AG08396 (cell line): ENCODE measurements at regions not wholly inside any gene's neighbourhood (a gene's known extent, or its start where the extent isn't known, plus 50 kb on each side); places are given as distances from the start of the nearest gene placed in this dataset.

Source experiments
- DNase-seq: peaks from one replicate; pipeline ENCODE4 v3.0.0; 2012; ENCODE audit warnings: low spot score, mixed read lengths

DNA sequence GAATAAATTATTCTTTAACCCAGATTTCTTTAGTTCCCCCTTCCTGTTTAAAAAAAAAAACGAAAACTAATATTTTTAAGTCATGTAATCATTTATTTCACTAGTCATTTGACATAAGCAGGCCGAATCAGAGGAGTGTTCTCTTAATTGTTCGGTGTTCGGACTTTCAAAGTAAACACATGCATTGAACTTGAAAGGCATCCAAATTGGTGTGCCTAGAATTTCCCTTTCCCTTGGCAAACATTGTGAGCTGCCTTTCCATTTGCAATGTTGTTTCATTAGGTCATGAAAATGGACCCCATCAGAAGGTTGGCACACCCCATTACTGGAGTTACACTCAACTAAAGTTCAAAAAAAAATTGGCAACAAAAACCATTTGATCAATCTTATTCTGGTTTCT lies 283.0 kb upstream of the MARCKS start:
- DNase-seq, result no peak

DNA sequence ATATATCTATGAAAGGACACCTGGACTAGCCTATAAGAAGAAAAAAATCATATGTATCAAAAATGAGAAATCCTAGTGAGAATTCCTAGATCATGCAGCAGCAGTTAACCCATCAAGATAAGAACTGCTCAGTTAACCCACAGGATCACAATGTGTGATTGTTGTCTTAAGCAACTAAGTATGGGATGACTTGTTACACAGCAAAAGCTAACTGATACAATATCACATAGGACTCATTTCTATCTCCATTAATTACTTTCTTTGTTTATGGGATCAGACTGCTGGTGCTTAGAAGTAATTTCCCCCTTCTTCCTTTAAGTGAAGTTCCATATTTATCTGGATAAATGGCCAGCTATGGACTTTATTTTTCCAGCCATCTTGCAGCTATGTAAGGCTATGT lies 280.8 kb upstream of the MARCKS start:
- no peak for DNase-seq

DNA sequence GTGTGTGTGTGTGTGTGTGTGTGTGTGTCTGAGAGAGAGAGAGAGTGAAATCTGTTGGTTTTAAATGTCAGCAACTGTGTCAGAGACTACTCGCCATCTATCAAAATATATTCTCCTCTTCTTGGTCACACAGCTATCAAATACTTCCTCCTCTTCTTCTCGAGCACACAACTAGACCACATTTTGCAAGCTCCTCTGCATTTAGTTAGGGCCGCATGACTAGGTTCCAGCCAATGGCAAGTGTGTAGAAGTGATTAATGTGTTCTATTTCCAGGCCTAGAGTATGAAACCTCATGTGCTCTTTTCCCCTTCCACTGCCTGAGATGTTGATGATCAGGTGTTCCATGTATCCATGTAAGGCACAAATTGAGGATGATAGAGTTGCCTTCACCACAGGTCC lies 278.5 kb upstream of the MARCKS start:
- DNase-seq, result no peak

DNA sequence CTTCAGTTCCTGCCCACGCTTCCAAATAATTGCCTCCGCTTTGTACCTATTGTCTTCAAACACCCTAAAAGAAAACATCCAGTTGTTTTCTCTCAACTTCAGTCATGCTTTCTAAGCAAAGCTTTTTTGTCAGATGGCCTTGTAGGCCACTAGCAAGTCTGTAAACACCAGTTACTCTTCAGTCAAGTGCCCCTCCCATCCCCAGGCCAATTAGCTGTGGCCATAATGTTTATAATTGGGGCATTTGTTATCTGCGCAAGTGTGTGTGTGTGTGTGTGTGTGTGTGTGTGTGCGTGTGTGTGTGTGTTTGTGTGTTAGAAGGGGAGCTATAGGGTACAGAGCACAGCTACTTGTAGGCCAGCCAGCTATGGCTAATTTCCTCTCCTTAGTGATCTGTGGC lies 272.4 kb upstream of the MARCKS start:
- DNase-seq, result no peak

DNA sequence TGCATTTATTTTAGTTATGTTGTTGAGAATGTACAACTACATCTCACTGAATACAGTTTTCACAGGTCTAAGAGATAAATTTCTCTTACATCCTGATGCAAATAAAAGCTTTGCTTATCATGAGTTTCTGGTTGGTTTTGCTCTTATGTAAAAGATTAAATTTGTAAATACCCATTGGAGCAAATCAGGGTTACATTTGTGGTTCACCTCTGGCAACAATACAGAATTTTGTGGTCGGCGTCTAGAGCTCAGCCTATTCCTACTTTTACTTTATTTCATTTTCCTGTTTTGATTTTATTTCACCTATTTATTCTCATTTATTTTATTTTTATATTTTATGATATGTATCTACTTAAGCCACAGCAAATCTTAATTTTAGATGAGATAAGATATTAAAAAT lies 271.9 kb upstream of the MARCKS start:
- DNase-seq, result no peak

DNA sequence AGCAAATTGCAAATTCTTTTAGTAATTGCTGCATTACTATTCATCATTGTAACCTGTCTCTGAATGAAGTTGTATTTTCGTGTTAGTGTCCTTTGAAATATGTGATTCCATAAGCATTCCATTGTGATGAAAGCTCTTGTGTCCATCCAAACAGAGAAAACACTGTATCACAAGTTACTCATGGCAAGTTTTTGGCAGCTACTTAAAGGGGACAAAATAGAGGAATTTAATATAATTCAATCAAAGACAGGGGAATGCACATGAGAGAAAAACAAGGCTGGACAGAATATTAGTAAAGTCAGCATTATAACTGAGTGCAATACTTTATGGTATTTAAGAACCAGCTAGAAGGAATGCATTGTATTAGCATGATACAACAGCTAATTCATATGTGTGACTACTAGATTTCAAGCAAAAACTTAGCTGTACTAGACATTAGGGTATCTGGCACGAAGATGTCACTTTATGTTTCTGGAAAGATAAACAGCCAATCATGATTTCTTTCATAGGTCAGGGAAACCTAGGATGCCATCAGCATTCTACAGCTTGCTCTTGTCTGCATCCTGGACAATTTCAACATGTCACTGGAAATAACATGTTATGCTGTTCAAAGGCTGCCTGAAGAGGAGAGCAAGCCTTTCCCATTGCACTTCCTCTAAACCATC lies 270.6 kb upstream of the MARCKS start:
- no peak for DNase-seq

DNA sequence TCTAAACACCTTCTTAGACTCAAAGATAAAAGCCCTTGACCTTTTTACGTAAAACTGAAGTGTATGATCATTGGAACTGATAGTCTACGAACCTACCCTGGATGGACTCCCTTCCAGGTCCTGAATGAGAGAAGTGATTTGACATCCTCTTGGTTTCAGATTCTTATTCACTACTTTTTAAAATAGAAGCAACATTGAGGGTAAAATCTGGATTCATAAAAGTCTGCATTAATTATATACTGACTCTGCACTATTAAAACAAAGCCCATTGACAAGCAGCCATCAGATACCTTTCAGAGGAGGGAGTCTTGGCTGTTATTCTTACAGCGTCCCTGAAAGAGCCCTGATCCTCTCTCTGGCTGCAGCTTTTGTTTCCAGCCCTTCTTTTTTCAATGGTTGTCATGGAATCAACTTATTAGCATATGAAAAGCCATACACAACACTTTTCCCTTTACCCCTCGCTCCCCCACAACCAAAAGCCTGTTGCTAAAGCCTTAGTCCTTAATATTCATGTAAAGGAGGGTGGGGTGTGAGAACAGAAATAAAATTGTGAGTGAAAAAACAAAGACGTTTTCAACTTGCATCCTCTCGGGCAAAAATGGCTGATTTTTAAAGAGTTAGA lies 270.0 kb upstream of the MARCKS start:
- no peak for DNase-seq

DNA sequence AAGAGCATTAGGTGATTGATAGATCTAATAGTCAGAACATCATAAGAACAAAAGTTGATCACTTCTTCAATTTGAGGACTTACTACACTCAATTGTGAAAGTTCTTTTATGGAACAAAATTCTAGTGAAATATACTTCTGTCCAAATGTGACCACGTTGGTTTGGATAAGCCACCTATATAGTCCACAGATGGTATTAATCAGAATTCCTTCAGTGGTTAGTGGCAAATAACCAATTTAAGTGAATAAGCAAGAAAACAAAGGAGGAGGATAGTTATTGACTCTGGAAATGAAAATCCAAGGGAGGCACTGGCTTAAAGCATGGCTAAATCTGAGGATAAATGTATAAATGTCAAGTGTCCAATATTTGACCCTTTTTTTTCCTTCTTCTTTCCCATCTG lies 268.5 kb upstream of the MARCKS start:
- DNase-seq, result no peak

DNA sequence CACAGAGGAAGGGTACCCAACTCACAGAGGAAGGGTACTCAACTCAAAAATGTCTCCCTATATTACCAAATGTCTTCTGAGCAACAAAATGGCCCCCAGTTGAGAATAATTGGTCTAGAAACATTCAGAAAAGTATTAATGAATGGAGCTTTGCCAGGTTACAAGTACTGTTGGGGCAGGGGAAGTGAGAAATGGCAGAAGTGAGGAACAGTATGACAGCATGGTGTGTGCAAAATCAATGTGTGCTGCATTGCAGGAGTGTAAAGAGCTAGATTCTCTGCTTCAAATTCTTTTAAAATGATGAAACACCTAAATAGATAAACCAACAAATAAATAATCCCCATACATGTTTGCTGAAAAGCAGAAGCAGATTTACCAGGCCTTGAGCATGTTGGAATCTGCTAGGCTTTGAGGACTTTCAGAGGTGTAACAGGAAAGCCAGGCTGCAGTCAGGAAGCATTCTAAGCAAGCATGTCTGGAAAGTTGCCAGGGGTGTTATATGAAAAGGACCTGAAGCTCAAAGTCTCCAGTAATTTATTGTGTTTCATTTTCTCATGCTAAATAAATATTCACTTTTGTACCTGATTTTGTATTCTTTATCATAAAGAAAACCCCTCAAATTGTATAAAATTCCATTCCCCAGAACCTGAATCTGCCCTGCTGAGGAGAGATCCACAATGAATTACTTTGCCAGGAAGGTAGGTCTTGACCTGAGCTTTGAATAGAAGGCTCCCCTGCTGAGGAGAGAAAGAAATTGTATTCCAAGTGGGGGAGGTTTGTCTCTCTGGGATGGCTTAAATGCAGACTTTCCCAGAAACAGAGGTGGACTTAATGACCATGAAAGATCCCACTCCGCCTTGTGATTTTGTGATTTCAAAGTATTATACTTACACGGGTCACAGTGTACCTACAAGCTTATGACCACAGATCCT lies 265.0 kb upstream of the MARCKS start:
- no peak for DNase-seq

DNA sequence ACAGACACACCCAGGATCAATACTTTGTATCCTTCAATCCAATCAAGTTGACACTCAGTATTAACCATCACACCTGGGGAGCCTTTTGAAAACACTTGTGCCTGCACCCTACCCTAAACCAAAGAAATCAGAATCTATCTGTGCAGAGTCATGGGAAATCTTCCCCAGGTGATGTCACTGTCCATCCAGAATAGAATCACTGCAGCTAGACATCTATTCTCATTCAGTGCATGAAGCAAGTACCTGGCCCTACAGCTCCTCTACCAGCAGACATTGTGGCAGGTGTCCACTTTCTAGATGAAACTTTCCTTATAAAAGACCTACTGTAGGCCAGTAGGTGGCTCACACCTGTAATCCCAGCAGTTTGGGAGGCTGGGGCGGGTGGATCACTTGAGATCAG lies 262.4 kb upstream of the MARCKS start:
- no peak for DNase-seq

DNA sequence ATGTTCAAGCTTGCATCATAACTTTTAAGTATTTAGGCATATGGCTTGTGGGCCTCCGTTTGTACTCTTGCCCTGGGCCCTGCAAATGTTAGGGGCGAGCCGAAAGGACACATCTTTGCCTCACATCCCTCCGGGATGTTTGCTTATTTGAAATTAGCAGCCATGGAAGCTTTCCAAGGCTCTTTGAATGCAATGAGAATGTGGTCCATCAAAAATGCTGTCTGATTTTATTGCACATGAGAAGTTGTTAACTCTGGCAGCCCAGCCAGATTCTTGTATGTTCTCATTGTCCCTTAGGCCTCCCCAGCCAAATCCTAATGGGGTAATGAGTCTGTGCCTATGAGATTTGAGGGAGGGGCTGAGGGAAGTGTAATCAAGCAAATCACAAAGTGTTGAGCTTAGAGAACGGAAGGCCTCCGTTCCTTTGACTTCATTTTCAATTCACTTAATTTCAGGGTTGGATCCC lies 261.2 kb upstream of the MARCKS start:
- DNase-seq, result no peak

DNA sequence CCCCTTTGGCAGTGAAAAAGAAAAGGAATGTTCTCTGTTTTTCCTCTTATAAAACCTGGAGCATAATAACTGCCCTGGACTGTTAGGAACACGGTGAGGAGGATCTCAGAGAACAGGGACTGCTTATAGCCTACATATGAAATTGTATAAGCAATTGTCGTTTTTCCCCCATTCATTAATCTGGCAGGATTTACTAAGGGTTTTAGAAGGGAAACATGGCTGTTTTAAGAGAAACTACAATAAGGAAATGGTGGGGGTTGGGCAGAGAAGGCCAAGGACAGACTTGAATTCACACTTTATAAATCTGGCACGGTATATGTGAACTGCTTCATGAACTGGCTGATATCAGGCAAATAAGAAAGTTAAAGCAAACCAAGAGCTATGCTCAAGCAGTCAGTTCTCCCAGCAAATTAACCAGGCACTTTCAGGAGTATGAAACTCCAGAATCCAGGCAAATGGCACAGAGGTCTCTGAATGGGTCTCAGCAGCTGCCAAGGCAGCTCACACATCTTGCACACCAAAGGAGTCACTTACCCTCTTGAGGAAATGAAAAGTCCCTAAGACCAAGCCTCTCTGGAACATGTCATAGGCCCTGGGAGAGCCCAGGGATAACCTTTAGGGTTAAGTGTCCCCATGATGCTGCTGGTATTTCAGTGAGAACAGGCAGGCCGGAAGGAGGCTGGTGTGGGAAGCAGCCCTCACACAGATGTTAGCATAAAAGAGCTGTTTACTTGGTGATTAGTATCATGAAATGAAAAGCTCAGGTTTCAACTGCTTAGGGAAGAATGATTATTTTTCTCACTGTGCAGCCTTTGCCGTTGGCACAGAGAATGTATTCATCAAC lies 260.5 kb upstream of the MARCKS start:
- DNase-seq, result no peak

DNA sequence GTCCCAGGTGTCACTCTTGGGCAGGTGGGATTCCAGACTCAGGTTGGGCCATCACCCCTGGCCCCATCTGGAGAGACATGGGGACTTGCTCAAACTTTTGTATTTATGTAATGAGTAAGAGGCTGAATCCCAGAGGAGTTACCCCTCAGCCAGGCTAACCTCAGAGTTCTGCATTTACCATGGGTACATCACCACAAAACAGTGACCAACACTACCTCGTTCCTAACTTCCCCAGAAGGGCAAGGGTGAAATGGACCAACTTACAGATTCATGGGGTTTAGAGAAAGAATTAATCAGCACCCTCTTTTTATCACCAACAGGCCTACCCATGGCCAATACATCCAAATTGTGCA lies 259.9 kb upstream of the MARCKS start:
- no peak for DNase-seq

DNA sequence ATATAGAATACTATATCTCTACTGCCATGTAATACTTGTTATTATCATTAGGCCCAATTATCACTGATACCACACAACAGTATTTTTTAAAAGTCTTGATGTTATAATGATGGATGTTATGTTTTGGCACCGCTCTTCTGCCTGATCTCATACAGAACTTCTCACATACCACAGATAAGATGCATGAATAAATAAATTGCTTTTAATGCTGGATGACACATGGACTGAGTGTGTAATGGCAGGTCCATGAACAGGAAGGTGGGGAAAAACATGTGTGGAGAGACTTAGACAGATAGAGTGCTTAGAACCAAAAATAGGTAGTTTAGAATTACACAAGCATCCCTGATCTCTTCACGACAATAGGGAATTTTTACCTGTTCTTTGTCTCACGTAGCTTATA lies 258.4 kb upstream of the MARCKS start:
- DNase-seq, result no peak

DNA sequence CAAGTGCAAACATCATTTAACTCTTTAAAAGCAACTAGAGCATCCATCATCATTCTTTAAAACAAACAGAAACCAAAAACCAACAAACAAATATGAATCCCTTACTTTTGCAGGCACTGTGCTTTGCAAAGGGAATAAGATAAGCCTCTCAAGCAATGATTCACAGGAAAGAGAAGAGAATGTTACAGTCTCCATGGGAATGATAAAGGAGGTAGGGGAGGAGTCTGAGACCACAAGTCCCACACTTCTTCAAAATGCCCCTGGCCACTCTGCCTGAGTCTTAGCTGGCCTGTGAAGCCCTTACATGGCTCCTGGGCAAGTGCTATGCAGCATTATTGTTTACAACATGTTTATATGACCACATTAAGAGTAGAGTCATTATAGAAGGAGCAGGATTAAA lies 257.7 kb upstream of the MARCKS start:
- no peak for DNase-seq

DNA sequence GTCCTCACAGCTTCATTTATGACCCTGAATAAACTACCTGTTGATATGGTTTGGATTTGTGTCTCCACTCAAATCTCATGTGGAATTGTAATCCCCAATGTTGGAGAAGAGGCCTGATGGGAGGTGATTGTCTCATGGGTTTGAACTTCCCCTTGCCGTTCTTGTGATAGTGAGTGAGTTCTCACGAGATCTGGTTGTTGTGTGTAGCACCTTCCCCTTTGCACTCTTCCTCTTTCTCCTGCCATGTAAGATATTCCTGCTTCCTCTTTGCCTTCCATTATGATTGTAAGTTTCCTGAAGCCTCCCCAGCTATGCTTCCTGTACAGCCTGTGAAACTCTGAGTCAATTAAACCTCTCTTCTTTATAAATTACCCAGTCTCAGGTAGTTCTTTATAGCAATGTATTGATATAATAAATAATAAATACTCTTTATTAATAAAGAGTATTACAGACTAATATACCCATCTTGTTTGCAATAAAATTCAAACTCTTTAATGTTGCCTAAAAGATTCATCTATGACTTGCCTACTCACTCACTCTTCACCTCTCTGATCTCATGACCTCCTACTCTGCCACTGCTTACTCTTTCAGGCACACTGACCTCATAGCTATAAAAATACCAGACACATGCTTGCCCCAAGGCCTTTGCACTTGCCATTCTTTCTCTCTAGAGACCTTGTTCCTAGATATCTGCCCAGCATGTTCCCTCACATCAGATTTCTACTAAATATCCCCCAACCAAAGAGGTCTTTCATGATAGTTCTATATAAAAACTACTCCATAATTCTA lies 256.4 kb upstream of the MARCKS start:
- DNase-seq, result no peak

DNA sequence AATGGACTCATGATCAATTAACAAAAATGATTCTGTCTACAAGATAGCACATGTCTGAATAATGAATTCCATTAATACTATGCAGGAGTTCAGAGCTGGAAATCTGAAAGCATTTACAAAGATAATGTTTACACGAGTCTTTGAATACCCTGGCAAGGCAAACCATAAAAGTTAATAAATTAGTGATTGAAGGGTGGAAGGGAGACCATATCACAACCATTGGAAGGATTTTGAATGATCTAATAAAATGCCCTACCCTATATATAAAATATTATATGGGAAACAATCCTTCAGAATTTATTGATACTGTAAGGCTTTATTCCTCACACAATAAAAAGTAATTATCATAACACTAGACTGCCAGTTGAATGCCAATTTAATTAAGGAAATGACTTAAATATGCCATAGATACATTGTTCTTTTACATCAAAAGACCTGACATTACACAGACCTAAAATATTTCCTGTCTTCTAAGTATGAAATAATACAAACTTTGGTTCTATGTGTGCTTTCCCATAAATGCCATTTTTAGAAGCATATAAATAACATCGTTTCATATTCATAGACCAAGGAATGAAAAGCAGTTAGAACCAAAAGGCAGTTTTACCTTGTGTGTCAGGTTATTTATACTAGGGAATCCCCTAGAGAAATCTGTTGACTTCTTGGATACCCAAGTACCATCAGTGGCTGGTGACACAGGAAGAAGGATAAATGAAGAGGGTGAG lies 249.2 kb upstream of the MARCKS start:
- DNase-seq, result no peak

DNA sequence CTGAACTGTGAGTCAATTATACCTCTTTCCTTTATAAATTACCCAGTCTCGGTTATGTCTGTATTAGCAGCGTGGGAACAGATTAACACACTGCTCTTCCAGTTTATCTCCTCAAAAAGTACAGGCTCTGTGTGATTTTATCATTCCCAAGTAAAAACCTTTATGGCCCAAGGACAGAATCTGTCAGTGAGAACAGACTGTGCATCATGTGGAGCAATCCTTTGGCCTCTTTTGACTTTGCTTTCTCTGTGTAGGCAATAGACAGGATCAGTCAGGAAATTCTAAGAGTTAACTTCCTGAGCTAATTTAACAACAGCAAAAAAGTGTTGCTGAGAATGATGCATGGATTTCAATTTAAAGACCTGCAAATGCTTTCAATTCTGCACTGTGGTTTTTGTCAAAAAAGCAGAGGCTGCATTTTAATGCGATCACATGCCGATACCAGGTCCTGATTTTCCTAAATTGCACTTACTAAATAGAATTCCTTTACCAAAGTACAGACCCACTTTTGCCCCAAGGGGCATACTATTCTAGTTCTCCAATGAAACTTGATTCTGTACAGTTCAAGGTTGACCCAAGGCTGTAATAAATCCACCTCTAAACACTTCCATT lies 246.7 kb upstream of the MARCKS start:
- no peak for DNase-seq

DNA sequence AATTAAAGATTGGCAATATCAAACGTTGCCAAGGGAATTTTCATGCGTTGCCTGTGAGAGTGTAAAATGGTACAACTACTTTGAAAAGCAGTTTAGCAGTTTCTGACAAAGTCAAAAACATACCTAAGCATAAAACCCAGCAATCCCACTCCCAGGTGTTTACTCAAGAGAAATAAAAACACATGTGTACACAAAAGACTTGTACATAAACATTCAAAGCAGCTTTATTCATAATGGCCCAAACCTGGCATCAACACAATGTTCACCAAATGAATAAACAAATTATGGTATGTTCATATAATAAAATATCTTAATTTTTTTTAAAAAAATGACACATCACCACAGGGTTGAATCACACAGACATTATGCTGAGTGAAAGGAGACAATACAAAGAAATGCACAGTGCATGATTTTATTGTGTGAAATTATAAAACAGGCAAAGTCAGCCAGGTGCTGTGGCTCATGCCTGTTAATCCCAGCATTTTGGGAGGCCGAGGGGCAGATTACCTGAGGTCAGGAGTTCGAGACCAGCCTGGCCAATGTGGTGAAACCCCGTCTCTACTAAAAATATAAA lies 240.4 kb upstream of the MARCKS start:
- DNase-seq, result no peak

DNA sequence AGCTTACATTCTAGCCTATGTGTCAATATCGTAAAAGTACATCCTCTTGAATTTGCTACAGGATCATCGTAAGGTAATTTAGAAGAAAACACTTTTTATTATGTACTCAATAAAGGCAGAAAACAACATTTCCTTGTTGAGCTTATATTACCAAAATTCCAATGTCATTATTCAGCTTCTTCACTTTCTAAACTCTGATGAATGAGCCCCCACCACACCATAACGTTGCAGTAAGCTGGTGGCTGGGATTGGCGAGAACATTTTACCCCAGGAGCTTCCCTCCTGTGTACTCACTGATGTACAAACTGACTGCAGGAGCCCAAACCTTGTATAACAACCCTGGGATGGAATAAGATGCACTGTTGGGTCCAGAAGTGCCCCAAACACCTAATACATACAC lies 238.1 kb upstream of the MARCKS start:
- no peak for DNase-seq
